GM13977 (cell line): ENCODE measurements at regions not wholly inside any gene's neighbourhood (a gene's known extent, or its start where the extent isn't known, plus 50 kb on each side); places are given as distances from the start of the nearest gene placed in this dataset.
"Not testable (repeated sequence)": the region's sequence is repeated elsewhere in the genome, so short reads cannot be mapped to it uniquely, and the experiment has no call there.

ENCODE experiments used
- DNase-seq: peaks from one replicate; pipeline ENCODE4 v3.0.0; 2012; ENCODE audit warnings: low spot score
- CTCF ChIP-seq: IDR thresholded peaks from 2 replicates; pipeline ENCODE4 v1.5.1; 2012; ENCODE audit warnings: mild to moderate bottlenecking, control low read depth; ENCODE audit not compliant: insufficient read depth; ENCODE audit errors: extremely low read depth, missing control alignments
- in situ Hi-C: fragments of 300-500 bp; cut with MboI; formaldehyde crosslinking; loops from one replicate; pipeline ENCODE4 v1.12.0; 2022; ENCODE audit warnings: low sequenced_read_pairs, low pct_unique_long_range_greater_than_20kb, mixed read lengths, inconsistent platforms; ENCODE audit not compliant: unreplicated experiment

GRCh38 chr9:13915591-13916301 is 398.2 kb downstream of the NFIB start:
- in situ Hi-C loops = no loop called here

DNA sequence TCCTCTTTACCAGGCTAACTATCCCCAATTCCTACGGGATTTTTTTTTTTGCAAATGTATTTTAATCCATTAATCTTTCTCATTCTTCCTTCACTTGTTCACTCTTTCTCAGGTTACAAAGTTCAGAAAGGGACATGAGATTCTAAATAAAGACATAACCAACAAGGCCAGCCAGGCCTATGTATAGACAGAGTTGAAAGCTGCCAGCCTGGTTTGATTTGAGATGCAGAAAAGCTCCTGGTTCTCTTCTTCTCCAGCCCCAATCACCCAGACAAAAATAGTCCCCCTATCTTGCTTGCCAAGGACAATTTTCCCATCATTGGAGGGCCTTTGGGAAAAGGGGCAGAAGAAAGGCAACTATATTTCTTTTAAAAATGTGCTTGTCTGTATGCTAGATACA is 398.8 kb downstream of the NFIB start:
- in situ Hi-C loops = no loop called here
- TF ChIP-seq CTCF = no peak
- no peak for DNase-seq

More at GRCh38 chr9:13915591-13916301, 398.2 kb downstream of the NFIB start:
- no peak for DNase-seq
- TF ChIP-seq CTCF = no peak

DNA sequence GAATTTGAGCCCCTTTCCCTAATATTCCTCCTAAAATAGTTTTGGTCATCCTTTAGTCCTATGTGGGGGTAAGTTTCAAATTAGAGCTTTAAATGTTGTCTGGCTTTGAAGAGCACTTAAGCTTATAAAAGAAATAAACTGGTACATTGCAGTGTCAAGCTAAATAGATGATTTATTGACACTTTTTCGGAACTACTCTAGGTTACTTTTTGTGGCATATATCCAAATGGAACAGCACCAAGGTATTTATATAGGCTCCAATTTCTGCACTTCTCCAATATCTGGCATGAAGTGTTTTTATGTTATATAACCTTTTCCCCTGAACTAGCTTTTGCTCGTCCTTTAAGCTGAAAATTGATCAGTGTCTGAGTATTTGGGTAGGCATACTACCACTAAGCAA is 402.5 kb downstream of the NFIB start:
- in situ Hi-C loops = no loop called here
- DNase-seq = no peak
- TF ChIP-seq CTCF = no peak

DNA sequence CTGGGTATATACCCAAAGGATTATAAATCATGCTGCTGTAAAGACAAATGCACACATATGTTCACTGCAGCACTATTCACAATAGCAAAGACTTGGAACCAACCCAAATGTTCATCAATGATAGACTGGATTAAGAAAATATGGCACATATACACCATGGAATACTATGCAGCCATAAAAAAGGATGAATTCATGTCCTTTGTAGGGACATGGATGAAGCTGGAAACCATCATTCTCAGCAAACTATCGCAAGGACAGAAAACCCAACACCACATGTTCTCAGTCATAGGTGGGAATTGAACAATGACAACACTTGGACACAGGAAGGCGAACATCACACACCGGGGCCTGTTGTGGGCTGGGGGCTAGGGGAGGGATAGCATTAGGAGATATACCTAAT is 406.1 kb downstream of the NFIB start:
- in situ Hi-C loops, DNase-seq: not testable (repeated sequence)

- in situ Hi-C loops = no loop called here
- no peak for TF ChIP-seq CTCF
- no peak for DNase-seq
These were observed 409.2 kb downstream of the NFIB start for GRCh38 chr9:13904746-13905145.

DNA sequence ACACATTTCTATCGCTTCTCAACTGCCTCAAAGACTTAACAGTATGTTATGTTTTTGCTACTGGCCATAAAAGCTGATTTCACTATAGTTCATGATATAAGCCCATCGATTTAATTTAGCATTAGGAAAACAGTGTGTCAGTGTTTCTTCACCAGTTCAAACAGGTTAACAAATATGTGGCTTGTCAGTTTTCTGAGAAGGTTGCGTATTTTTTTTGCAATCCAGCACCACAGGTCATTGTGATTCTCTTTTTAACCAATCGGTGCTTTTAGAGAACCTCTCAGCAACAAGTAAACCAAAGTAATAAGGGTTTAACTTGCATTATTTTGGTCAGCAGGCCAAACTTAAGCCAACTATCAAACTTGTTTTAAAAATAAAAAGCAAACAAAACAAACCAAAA is 409.6 kb downstream of the NFIB start:
- in situ Hi-C loops = no loop called here

More for the DNA sequence above, 409.6 kb downstream of the NFIB start:
- TF ChIP-seq CTCF = no peak
- DNase-seq = no peak
